OCI-LY3 (cell line): ENCODE measurements at regions not wholly inside any gene's neighbourhood (a gene's known extent, or its start where the extent isn't known, plus 50 kb on each side); places are given as distances from the start of the nearest gene placed in this dataset.

Experiments used
- H2AFZ ChIP-seq: fragments of 200-600, 300-600 bp; shearing (Covaris generic); 2 replicates; pipeline ENCODE4 v1.6.0; 2014; ENCODE audit warnings: antibody characterized with exemption, low read depth, low read length
- H3K27ac ChIP-seq: fragments of 200-600, 300-600 bp; sonication (generic); 2 replicates; pipeline ENCODE4 v1.5.1; 2014; ENCODE audit warnings: mild to moderate bottlenecking, low read length, moderate library complexity, mixed read lengths
- H3K27me3 ChIP-seq: fragments of 200-600, 300-600 bp; sonication (generic); 2 replicates; pipeline ENCODE4 v1.6.1; 2014; ENCODE audit warnings: low read depth, low read length, mixed read lengths
- H3K36me3 ChIP-seq: fragments of 200-600, 300-600 bp; sonication (generic); replicated peaks from 2 replicates; pipeline ENCODE3; 2014; ENCODE audit warnings: low read depth, low read length, mixed read lengths
- H3K4me1 ChIP-seq: fragments of 300-600, 200-600 bp; sonication (generic); 2 replicates; pipeline ENCODE4 v1.6.1; 2014; ENCODE audit warnings: low read length, mixed read lengths
- H3K4me2 ChIP-seq: fragments of 200-600, 300-600 bp; sonication (generic); 2 replicates; pipeline ENCODE4 v1.6.1; 2014; ENCODE audit warnings: low read length, mixed read lengths
- H3K4me3 ChIP-seq: fragments of 300-600, 200-600 bp; sonication (generic); 2 replicates; pipeline ENCODE4 v1.5.1; 2014; ENCODE audit warnings: antibody characterized with exemption, mild to moderate bottlenecking, low read length, moderate library complexity
- H3K79me2 ChIP-seq: fragments of 300-600, 200-600 bp; shearing (Covaris generic); 2 replicates; pipeline ENCODE4 v1.6.1; 2014; ENCODE audit warnings: mild to moderate bottlenecking, low read length, mixed read lengths
- H3K9ac ChIP-seq: fragments of 300-600, 200-600 bp; shearing (Covaris generic); 2 replicates; pipeline ENCODE4 v1.6.0; 2014; ENCODE audit warnings: mild to moderate bottlenecking, low read length, moderate library complexity
- H3K9me3 ChIP-seq: fragments of 200-600, 300-600 bp; shearing (Covaris generic); 2 replicates; pipeline ENCODE4 v1.6.1; 2014; ENCODE audit warnings: low read length, mixed read lengths; ENCODE audit not compliant: insufficient read depth
- H4K20me1 ChIP-seq: fragments of 200-600, 300-600 bp; sonication (generic); 2 replicates; pipeline ENCODE4 v1.6.1; 2016; ENCODE audit warnings: low read length, mixed read lengths; ENCODE audit not compliant: insufficient read depth
- CTCF ChIP-seq: fragments of 200-600, 300-600 bp; sonication (generic); IDR thresholded peaks from 2 replicates; pipeline ENCODE4 v1.5.1; 2014; ENCODE audit warnings: antibody characterized with exemption, low read length, low read depth
- EZH2phosphoT487 ChIP-seq: fragments of 200-600 bp; shearing (Covaris generic); IDR thresholded peaks from 2 replicates; pipeline ENCODE4 v1.6.1; 2018; ENCODE audit warnings: antibody characterized with exemption, mixed run types, low read depth

DNA sequence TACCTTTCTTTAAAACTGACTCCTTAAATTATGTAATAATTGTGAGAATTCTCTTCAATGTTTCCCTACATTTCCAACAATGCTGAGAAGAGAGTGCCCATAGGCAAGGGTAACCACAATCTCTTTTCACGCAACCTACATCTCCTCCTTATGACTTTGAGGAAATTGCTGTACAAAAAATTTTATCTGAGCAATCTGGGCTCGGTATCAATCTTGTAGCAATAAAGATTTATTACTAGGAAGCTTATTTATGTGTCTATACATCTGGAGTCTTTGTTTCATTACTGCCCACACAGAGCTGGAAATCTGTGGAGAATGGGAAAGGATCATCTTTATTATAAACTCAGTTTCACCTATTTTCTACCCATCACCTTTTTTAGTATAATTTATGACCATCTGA is 913.8 kb upstream of the SORCS1 start:
- no peaks in the 10 kb centered on the region for H4K20me1 ChIP-seq
- no peaks in the 10 kb centered on the region for H3K36me3 ChIP-seq
- H3K27ac ChIP-seq = no peak overlapping the region
- no peak overlapping the region for H3K9ac ChIP-seq
- H3K9me3 ChIP-seq = no peaks in the 10 kb centered on the region
- H3K4me3 ChIP-seq = no peak overlapping the region
- no peaks in the 10 kb centered on the region for H3K4me1 ChIP-seq
- TF ChIP-seq EZH2phosphoT487 = no peak
- no peak for TF ChIP-seq CTCF
- no peaks in the 10 kb centered on the region for H3K79me2 ChIP-seq
- no peak overlapping the region for H2AFZ ChIP-seq
- H3K4me2 ChIP-seq = no peak overlapping the region
- H3K27me3 ChIP-seq = no peaks in the 10 kb centered on the region

GRCh38 chr10:108072466-108072865 is 908.0 kb upstream of the SORCS1 start:
- H3K27me3 ChIP-seq = no peaks in the 10 kb centered on the region
- H3K27ac ChIP-seq = no peak overlapping the region
- no peak overlapping the region for H3K4me2 ChIP-seq
- no peak overlapping the region for H2AFZ ChIP-seq
- no peak overlapping the region for H3K4me3 ChIP-seq
- no peaks in the 10 kb centered on the region for H3K9me3 ChIP-seq
- H3K36me3 ChIP-seq = no peaks in the 10 kb centered on the region
- no peak for TF ChIP-seq EZH2phosphoT487
- TF ChIP-seq CTCF = no peak
- no peaks in the 10 kb centered on the region for H3K4me1 ChIP-seq
- no peak overlapping the region for H3K9ac ChIP-seq
- H4K20me1 ChIP-seq = no peaks in the 10 kb centered on the region
- no peaks in the 10 kb centered on the region for H3K79me2 ChIP-seq

DNA sequence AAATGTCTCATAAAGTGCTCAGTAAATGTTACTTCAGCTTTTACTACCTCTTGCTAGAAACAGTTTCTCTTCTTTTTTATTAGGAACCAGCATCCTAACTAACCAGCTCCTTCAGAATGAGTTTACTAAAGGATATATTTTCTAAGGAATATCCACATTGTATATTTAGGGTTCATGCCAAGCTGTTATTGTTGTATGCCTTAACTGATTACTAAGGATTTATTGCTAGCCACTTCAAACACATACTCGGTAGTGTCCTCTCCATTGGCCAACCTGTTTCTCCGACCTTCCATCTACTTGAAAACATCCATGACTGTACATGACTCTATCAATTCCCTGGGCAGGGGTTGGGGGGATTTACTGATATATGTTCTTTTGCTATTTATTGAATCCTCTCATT is 906.3 kb upstream of the SORCS1 start:
- H3K27ac ChIP-seq = no peak overlapping the region
- H3K4me3 ChIP-seq = no peak overlapping the region
- no peak overlapping the region for H3K4me2 ChIP-seq
- no peaks in the 10 kb centered on the region for H3K79me2 ChIP-seq
- H3K27me3 ChIP-seq = no peaks in the 10 kb centered on the region
- no peak overlapping the region for H2AFZ ChIP-seq
- no peaks in the 10 kb centered on the region for H4K20me1 ChIP-seq
- no peak overlapping the region for H3K9ac ChIP-seq
- no peaks in the 10 kb centered on the region for H3K4me1 ChIP-seq
- no peaks in the 10 kb centered on the region for H3K36me3 ChIP-seq
- H3K9me3 ChIP-seq = no peaks in the 10 kb centered on the region
- TF ChIP-seq CTCF (no peak), EZH2phosphoT487 (no peak)

DNA sequence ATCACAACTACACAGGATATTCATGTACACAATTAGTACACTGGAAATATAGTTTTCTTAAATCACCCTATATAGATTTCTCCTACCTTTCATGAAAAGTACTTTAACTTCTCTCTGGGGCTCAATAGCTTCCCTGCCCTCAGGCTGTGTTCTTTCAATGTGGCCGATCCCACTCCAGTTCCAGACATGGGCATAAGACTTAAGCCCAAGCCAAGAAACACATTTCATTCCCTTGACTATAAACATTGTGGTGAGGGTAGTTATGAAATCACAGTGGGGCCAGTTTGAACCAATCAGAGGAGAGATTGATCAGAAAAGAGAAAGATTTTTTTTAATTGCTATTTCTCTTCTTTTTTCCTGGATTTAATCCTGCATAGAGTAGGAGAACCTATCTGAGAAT is 904.6 kb upstream of the SORCS1 start:
- TF ChIP-seq EZH2phosphoT487 = no peak
- TF ChIP-seq CTCF = no peak
- H3K79me2 ChIP-seq = no peaks in the 10 kb centered on the region
- no peak overlapping the region for H3K9ac ChIP-seq
- no peak overlapping the region for H3K4me2 ChIP-seq
- no peaks in the 10 kb centered on the region for H4K20me1 ChIP-seq
- H2AFZ ChIP-seq = no peak overlapping the region
- H3K9me3 ChIP-seq = no peaks in the 10 kb centered on the region
- H3K36me3 ChIP-seq = no peaks in the 10 kb centered on the region
- no peaks in the 10 kb centered on the region for H3K4me1 ChIP-seq
- no peaks in the 10 kb centered on the region for H3K27me3 ChIP-seq
- no peak overlapping the region for H3K27ac ChIP-seq
- no peak overlapping the region for H3K4me3 ChIP-seq
